Neural progenitor cell (in vitro differentiated cells): ENCODE measurements at regions not wholly inside any gene's neighbourhood (a gene's known extent, or its start where the extent isn't known, plus 50 kb on each side); places are given as distances from the start of the nearest gene placed in this dataset.

Experiments used
- DNase-seq: peaks from one replicate; pipeline ENCODE4 v3.0.0-alpha.2; 2016; ENCODE audit warnings: low spot score
- H2AFZ ChIP-seq: fragments of 200-600 bp; sonication (generic); replicated peaks from 2 replicates; pipeline ENCODE4 v1.6.1; 2016; ENCODE audit warnings: antibody characterized with exemption
- H3F3A ChIP-seq: fragments of 200-600 bp; sonication (generic); 2 replicates; pipeline ENCODE4 v1.6.1; 2016; ENCODE audit warnings: antibody characterized with exemption, low read depth
- H3K27ac ChIP-seq: fragments of 200-600 bp; sonication (generic); 2 replicates; pipeline ENCODE4 v1.5.1; 2016; ENCODE audit warnings: mild to moderate bottlenecking
- H3K27me3 ChIP-seq: fragments of 200-600 bp; sonication (generic); 2 replicates; pipeline ENCODE4 v1.6.1; 2016; ENCODE audit warnings: mild to moderate bottlenecking, moderate library complexity
- H3K36me3 ChIP-seq: fragments of 200-600 bp; sonication (generic); 2 replicates; pipeline ENCODE4 v1.5.1; 2016
- H3K4me1 ChIP-seq: fragments of 200-600 bp; sonication (generic); 2 replicates; pipeline ENCODE4 v1.6.1; 2016; ENCODE audit warnings: mixed run types
- H3K4me2 ChIP-seq: fragments of 200-600 bp; sonication (generic); 2 replicates; pipeline ENCODE4 v1.6.1; 2016
- H3K4me3 ChIP-seq: fragments of 200-600 bp; sonication (generic); 2 replicates; pipeline ENCODE4 v1.5.1; 2016
- H3K79me2 ChIP-seq: fragments of 200-600 bp; sonication (generic); 2 replicates; pipeline ENCODE4 v1.6.1; 2016; ENCODE audit warnings: low read depth
- H3K9ac ChIP-seq: fragments of 200-600 bp; sonication (generic); 2 replicates; pipeline ENCODE4 v1.6.1; 2016
- H3K9me3 ChIP-seq: fragments of 200-600 bp; sonication (generic); 2 replicates; pipeline ENCODE4 v1.5.1; 2016; ENCODE audit warnings: low read depth
- H4K20me1 ChIP-seq: fragments of 200-600 bp; sonication (generic); 2 replicates; pipeline ENCODE4 v1.6.1; 2016; ENCODE audit warnings: low read depth
- H3K27ac Mint-ChIP-seq: 3 replicates; pipeline ENCODE4 v1.8.0; 2021; ENCODE audit warnings: mixed read lengths
- H3K27me3 Mint-ChIP-seq: 2 replicates; pipeline ENCODE4 v1.8.0; 2022; ENCODE audit warnings: low read depth, mild to moderate bottlenecking, inconsistent platforms, moderate library complexity, mixed read lengths; ENCODE audit not compliant: insufficient read depth
- H3K36me3 Mint-ChIP-seq: 3 replicates; pipeline ENCODE4 v1.8.0; 2021; ENCODE audit warnings: mixed read lengths
- H3K4me1 Mint-ChIP-seq: 3 replicates; pipeline ENCODE4 v1.8.0; 2021; ENCODE audit warnings: mixed read lengths
- H3K4me3 Mint-ChIP-seq: 3 replicates; pipeline ENCODE4 v1.8.0; 2021; ENCODE audit warnings: mild to moderate bottlenecking, moderate library complexity, mixed read lengths
- H3K9me3 Mint-ChIP-seq: 3 replicates; pipeline ENCODE4 v1.8.0; 2020; ENCODE audit warnings: mixed read lengths
- EZH2 ChIP-seq: fragments of 200-600 bp; sonication (generic); IDR thresholded peaks from 2 replicates; pipeline ENCODE4 v1.6.1; 2017; ENCODE audit warnings: antibody characterized with exemption, mild to moderate bottlenecking, moderate library complexity
- EZH2phosphoT487 ChIP-seq: fragments of 200-600 bp; sonication (generic); IDR thresholded peaks from 2 replicates; pipeline ENCODE4 v1.6.1; 2017; ENCODE audit warnings: antibody characterized with exemption
- TF ChIP-seq, protein P1 (sequence below): fragments of 200-600 bp; sonication (generic); IDR thresholded peaks from 2 replicates; pipeline ENCODE4 v1.5.1; 2017; ENCODE audit warnings: antibody characterized with exemption, mild to moderate bottlenecking

DNA sequence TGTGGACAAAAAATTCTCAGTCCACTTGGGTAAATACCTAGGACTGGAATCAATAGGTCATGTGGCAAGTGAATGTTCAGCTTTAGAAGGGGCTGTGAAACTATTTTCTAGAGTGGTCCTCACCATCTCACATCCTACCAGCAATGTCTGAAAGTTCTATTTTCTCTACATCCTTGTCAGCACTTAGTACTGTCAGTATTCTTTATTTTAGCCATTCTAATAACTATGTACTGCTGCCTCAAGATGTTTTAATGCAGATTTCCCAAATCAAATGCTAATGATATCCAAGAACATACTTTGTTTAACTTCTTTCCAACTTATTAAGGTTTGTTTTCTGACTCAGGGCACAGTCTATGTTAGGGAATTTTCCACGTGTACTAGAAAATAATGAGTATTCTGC, 317.0 kb downstream of the BRD1 start:
- H3K4me3 Mint-ChIP-seq: no peak overlapping the region
- no peak overlapping the region for H3K27ac Mint-ChIP-seq
- H3K36me3 Mint-ChIP-seq: peaks cover 4% of the 10 kb centered on the region
- peaks cover 24% of the 10 kb centered on the region for H3K4me1 Mint-ChIP-seq
- H3K27me3 ChIP-seq: no peaks in the 10 kb centered on the region
- no peaks in the 10 kb centered on the region for H3K36me3 ChIP-seq
- H3K27me3 Mint-ChIP-seq: peaks cover 22% of the 10 kb centered on the region
- TF ChIP-seq, protein P1, sequence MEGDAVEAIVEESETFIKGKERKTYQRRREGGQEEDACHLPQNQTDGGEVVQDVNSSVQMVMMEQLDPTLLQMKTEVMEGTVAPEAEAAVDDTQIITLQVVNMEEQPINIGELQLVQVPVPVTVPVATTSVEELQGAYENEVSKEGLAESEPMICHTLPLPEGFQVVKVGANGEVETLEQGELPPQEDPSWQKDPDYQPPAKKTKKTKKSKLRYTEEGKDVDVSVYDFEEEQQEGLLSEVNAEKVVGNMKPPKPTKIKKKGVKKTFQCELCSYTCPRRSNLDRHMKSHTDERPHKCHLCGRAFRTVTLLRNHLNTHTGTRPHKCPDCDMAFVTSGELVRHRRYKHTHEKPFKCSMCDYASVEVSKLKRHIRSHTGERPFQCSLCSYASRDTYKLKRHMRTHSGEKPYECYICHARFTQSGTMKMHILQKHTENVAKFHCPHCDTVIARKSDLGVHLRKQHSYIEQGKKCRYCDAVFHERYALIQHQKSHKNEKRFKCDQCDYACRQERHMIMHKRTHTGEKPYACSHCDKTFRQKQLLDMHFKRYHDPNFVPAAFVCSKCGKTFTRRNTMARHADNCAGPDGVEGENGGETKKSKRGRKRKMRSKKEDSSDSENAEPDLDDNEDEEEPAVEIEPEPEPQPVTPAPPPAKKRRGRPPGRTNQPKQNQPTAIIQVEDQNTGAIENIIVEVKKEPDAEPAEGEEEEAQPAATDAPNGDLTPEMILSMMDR: no peak
- TF ChIP-seq EZH2: no peak
- no peak for TF ChIP-seq EZH2phosphoT487
- peaks cover 29% of the 10 kb centered on the region for H3F3A ChIP-seq
- no peak overlapping the region for H3K4me2 ChIP-seq
- H3K79me2 ChIP-seq: no peaks in the 10 kb centered on the region
- no peak overlapping the region for H2AFZ ChIP-seq
- no peak overlapping the region for H3K9ac ChIP-seq
- H3K4me3 ChIP-seq: no peak overlapping the region
- H3K27ac ChIP-seq: no peak overlapping the region
- no peak for DNase-seq
- no peaks in the 10 kb centered on the region for H4K20me1 ChIP-seq
- peaks cover 10% of the 10 kb centered on the region for H3K9me3 Mint-ChIP-seq
- peaks cover 33% of the 10 kb centered on the region for H3K4me1 ChIP-seq
- H3K9me3 ChIP-seq: no peaks in the 10 kb centered on the region

DNA sequence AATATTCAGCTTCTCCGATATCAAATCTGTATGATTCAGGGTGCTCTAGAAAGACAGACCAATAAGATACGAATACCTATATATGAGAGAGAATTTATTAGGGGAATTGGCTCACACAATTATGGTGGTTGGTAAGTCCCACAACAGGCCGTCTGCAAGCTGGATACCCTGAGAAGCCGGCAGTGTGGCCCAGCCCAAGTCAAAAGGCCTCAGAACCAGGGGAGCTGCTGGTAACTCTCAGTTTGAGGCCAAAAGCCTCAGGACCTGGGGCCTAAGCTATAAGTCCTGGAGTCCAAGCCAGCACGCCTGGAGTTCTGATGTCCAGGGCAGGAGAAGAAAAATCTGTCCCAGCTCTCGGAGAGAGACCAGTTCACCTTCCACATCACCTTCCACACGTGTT, 318.7 kb downstream of the BRD1 start:
- Mint-ChIP-seq H3K36me3 (peaks cover 4% of the 10 kb centered on the region), H3K4me3 (no peak overlapping the region), H3K27me3 (peaks cover 17% of the 10 kb centered on the region), H3K9me3 (peaks cover 9% of the 10 kb centered on the region), H3K4me1 (peaks cover 7% of the 10 kb centered on the region), H3K27ac (no peak overlapping the region)
- TF ChIP-seq, protein P1: no peak
- TF ChIP-seq EZH2 (no peak), EZH2phosphoT487 (no peak)
- no peaks in the 10 kb centered on the region for H3K9me3 ChIP-seq
- H3K79me2 ChIP-seq: no peaks in the 10 kb centered on the region
- H3K36me3 ChIP-seq: no peaks in the 10 kb centered on the region
- no peak overlapping the region for H3K4me2 ChIP-seq
- no peak overlapping the region for H3K4me3 ChIP-seq
- H3K27ac ChIP-seq: no peak overlapping the region
- no peak overlapping the region for H2AFZ ChIP-seq
- no peaks in the 10 kb centered on the region for H3K27me3 ChIP-seq
- no peaks in the 10 kb centered on the region for H4K20me1 ChIP-seq
- peaks cover 17% of the 10 kb centered on the region for H3K4me1 ChIP-seq
- peaks cover 17% of the 10 kb centered on the region for H3F3A ChIP-seq
- DNase-seq: no peak
- H3K9ac ChIP-seq: no peak overlapping the region

- no peak for DNase-seq
- Histone ChIP-seq H3K4me2 (no peak overlapping the region), H2AFZ (no peak overlapping the region), H3K4me3 (no peak overlapping the region), H3K36me3 (no peaks in the 10 kb centered on the region), H3K9ac (no peak overlapping the region), H3F3A (peaks cover 12% of the 10 kb centered on the region), H3K27me3 (no peaks in the 10 kb centered on the region), H3K9me3 (no peaks in the 10 kb centered on the region), H3K4me1 (peaks cover 13% of the 10 kb centered on the region), H3K79me2 (no peaks in the 10 kb centered on the region), H3K27ac (no peak overlapping the region), H4K20me1 (no peaks in the 10 kb centered on the region)
- Mint-ChIP-seq H3K4me3 (no peak overlapping the region), H3K9me3 (peaks cover 5% of the 10 kb centered on the region), H3K36me3 (peaks cover 4% of the 10 kb centered on the region), H3K27me3 (peaks cover 13% of the 10 kb centered on the region), H3K4me1 (peaks cover 2% of the 10 kb centered on the region), H3K27ac (no peak overlapping the region)
- TF ChIP-seq EZH2: no peak
- TF ChIP-seq EZH2phosphoT487: no peak
- TF ChIP-seq, protein P1: no peak
These were observed 319.1 kb downstream of the BRD1 start for GRCh38 chr22:49508561-49508960.
